ENCODE measurements at regions not wholly inside any gene's neighbourhood (a gene's known extent, or its start where the extent isn't known, plus 50 kb on each side); places are given as distances from the start of the nearest gene placed in this dataset.

GRCh38 chr13:80408270-80408669, 67.3 kb upstream of the SPRY2 start:
- DNase-seq (ENCODE audit: low read depth in 2 of 2), result no peak

- no peak for DNase-seq (ENCODE audit: low read depth in 2 of 2)
These were observed 60.0 kb upstream of the SPRY2 start for GRCh38 chr13:80400865-80401426.

GRCh38 chr13:80400164-80400864, 59.4 kb upstream of the SPRY2 start:
- DNase-seq (ENCODE audit: low read depth in 2 of 2), result no peak

- DNase-seq (ENCODE audit: low read depth in 2 of 2), result no peak
These were observed 58.6 kb upstream of the SPRY2 start for GRCh38 chr13:80399340-80400163.
